ENCODE measurements at regions not wholly inside any gene's neighbourhood (a gene's known extent, or its start where the extent isn't known, plus 50 kb on each side); places are given as distances from the start of the nearest gene placed in this dataset.
"Not testable (repeated sequence)": the region's sequence is repeated elsewhere in the genome, so short reads cannot be mapped to it uniquely, and the experiment has no call there.

GRCh38 chr15:75100679-75101078 is 77.3 kb downstream of the PPCDC start:
- no peak for DNase-seq

- DNase-seq = peak; percentile 44 to 69
These were observed 81.6 kb downstream of the PPCDC start for GRCh38 chr15:75104804-75105557.

DNA sequence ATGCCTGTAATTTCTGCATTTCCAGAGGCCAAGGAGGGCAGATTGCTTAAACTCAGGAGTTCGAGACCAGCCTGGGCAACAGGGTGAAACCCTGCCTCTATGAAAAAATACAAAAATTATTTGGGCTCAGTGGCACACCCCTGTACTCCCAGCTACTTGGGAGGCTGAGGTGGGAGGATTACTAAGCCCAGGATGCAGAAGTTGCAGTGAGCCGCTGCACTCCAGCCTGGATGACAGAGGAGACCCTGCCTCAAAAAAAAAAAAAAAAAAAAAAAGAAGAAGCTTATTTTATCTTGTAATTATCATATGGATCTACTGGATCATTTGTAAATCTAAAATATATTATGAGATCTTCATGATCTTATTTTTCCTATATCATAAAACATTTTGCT is 84.1 kb downstream of the PPCDC start:
- DNase-seq = no peak

DNA sequence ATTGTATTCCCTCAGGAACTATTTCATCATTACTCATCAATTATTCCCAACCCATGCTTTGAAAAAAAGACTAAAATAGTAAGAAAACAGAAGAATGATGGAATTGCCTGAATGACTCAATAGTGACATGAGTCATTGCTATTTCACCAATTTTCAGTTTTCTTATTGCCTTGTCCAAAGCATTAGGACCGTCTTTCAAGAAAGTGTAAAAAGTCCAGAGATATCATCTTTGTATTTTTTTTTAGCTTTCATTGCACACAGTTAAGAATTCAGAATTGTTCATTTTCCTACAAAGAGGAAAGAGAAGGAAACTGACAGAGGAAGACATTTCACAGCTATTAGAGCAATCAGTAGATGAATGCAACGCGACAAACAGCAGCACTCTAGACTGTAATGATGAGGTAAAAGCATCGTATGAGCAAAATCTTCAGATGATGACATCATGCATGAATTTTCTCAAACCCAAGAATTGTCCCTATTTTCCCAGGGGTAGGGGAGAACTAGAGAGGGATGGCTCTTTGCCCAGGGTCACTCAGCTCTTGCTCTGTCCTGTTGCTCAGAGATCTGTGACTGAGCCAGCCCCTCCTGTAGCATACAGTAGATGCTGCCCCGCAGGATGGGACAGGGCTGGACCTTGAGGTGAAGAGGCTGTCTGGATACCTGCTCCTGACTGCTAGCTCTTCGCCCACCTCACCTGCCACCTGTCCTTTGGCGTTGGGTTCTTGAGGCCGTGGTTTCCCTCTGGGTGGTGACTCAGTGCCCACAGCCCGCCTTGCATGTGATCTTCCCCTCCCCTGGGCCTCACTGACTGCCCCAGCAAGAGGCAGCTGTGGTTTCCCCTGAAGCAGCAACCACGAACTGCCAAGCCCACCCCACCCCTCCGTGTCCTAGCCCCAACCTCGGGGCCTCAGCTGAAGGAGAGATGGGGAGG is 84.8 kb downstream of the PPCDC start:
- peak; percentile 50 to 81 for DNase-seq

DNA sequence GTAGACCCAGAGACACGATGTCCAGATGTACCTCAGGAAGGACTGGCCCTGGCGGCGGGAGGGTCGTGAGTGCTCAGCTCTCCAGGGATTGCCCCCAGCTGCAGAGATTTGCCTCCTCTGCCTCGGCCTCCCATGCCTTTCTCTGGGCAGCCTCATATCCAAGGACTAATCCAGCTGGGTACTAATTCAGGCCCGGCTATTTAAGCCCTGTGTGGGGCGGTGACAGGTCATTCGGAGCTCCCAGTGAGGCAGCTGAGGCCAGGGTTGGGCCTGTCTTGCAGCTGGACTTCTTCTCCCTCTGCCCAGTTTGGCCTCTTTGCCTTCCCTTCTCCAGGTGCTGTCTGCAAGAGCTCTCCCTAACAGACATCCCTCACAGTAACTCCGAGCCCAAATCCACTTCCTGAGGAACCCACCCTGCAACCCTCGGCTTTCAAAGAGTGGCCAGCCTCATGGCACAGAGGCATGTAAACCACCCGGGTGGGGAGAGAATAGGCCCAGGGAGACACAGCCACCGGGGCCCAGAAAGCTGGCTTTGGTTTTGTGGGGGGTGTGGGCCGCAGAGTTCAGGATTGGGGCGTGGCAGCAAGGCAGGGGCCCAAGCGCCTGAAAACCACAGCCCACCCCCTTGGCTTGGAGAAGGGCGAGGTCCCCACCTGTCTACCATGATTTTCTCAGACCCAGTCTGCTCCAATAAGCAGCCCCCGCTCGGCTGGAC is 85.8 kb downstream of the PPCDC start:
- DNase-seq = no peak

GRCh38 chr15:75109736-75110130 is 86.3 kb downstream of the PPCDC start:
- no peak for DNase-seq

- no peak for DNase-seq
These were observed 89.0 kb downstream of the PPCDC start for GRCh38 chr15:75112278-75112847.

- peak in 1 of 2 donors; percentile 38 for DNase-seq
These were observed 88.7 kb upstream of the C15orf39 start for GRCh38 chr15:75112848-75113492.

DNA sequence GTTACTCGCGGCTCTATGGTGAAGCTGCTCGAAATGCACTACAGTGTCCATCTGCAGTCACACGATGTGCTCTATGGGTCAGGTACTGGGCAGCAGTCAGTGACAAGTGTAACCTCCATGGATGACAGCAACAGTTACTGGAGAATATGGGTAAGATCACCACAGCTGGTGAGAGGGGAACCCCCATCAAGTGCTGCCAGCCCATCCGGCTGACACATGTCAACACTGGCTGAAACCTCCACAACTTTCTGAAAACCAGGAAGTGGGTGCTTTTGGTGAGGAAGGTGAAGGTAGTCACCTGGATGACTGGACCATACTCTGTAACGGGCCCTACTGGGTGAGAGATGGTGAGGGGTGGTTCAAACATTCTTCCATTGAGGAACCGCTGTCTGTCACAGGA is 87.4 kb upstream of the C15orf39 start:
- no peak for DNase-seq

DNA sequence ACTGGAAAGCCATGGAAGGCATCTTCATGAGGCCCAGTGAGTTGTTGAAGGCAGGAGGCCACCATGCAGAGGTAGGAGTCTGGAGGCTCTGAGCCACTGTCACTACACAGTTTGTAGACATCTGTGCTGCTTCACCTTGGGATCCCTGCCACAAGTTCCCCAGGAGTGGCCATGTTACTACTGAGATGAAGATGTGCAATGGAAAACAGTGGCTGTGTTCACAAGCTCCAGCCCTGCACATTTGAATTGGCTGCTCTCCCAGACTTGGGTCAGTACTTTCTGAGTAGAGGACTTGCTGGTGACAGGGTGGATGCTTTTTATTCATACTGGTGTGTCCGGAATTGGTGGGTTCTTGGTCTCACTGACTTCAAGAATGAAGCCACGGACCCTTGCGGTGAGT is 86.9 kb upstream of the C15orf39 start:
- no peak for DNase-seq

DNA sequence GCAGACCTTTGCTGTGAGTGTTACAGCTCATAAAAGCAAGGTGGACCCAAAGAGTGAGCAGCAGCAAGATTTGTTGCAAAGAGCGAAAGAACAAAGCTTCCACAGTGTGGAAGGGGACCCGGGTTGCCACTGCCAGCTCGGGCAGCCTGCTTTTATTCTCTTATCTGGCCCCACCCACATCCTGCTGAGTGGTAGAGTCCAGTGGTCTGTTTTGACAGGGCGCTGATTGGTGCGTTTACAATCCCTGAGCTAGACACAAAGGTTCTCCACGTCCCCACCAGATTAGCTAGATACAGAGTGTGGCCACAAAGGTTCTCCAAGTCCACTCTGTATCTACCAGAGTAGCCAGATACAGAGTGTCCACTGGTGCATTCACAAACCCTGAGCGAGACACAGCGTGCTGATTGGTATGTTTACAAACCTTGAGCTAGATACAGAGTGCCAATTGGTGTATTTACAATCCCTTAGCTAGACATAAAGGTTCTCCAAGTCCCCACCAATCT is 86.2 kb upstream of the C15orf39 start:
- not testable (repeated sequence) for DNase-seq

DNA sequence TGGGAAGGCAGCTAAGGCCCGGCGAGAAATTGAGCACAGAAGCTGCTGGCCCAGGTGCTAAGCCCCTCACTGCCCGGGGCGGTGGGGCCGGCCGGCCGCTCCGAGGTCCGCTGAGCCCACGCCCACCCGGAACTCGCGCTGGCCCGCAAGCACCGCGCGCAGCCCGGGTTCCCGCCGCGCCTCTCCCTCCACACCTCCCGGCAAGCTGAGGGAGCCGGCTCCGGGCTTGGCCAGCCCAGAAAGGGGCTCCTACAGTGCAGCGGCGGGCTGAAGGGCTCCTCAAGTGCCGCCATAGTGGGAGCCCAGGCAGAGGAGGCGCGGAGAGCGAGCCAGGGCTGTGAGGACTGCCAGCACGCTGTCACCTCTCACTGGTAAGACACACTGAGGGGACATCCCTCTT is 85.5 kb upstream of the C15orf39 start:
- DNase-seq = not testable (repeated sequence)

DNA sequence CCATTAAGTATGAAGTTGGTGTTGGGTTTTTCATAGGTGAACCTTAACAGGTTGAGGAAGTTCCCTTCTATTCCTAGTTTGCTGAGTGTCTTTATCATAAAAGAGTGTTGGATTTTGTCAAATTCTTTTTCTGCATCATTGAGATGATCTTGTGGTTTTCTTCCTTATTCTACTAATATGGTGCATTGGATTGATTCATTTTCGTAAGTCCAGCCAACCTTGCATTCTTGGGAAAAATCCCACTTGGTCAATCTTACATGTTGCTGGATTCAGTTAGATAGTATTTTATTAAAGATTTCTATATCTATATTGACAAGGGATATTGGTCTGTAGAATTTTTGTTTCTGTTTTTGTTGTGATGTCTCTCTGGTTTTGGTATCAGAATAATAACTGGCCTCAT is 83.7 kb upstream of the C15orf39 start:
- no peak for DNase-seq

DNA sequence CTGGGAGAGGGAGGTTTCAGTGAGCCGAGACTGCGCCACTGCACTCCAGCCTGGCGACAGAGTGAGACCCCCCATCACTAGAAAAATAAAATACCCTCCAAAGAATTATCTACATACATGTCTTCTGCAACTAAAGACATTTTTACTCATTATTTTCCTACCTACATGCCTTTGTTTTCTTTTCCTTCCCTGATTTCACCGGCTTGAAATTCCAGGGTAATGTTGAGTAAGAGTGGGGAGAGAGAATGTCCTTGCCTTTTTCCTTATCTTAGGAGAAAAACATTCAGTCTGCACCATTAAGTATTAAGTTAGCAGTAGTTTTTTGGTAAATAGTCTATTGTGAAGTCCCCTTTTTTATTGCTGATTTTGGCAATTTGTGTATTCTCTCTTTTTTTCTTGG is 82.4 kb upstream of the C15orf39 start:
- not testable (repeated sequence) for DNase-seq

DNA sequence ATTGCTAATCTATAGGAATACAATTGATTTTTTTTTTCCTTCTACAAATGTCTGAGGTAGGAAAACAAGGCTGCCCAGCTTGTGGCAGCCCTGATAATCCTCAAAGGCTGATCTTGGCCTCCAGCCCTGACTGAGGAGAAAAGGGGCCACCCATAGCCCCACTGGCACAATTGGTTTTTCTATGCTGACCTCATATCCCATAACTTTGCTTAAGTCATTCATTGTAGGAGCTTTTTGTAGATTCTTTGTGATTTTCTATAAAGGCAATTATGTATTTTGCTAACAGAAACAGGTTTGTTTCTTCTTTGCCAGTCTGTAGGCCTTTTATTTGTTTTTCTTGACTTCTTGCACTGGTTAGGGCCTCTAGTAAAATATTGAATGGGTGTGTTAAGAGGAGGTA is 80.2 kb upstream of the C15orf39 start:
- DNase-seq = no peak

- DNase-seq = no peak
These were observed 78.3 kb upstream of the C15orf39 start for GRCh38 chr15:75123395-75123794.

DNA sequence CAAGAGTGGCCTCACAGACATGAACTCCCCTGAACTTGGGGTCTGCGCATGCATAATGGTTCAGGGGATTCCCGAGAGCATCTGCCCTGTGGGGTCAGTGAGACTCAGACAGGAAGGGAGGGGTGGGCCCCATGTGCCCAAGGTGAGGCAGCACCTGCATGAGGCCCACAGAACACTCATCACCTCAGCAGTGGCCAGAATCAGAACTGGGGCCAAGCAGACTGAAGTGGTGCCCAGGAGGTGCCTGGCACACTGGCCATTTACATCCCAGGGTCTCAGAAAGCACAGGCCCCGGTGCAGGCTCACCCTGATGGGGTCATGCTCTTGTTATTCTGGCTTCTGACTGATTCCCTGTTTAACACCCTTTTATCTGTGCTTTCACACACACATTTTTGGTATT is 77.4 kb upstream of the C15orf39 start:
- not testable (repeated sequence) for DNase-seq

- DNase-seq = no peak
These were observed 75.7 kb upstream of the C15orf39 start for GRCh38 chr15:75125935-75126334.

GRCh38 chr15:75126864-75127580 is 74.7 kb upstream of the C15orf39 start:
- DNase-seq = no peak

DNA sequence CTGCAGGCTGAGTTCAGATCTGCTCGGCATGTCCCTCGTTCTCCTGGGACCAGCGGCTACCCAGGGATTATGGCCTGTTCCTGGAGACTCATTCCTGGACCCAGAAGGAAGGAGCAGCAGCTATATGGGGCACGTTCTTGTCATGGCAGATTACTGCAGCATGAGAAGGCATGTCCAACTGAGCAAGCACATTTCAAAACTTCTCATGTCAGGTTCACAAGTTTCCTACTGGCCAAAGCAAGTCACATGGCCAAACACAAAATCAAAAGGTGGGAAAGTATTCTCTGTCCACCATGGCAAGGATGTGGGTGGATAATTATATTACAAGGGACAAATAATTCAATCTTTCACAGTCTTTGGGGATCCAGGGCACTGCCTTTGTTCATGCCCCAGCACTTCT is 71.9 kb upstream of the C15orf39 start:
- no peak for DNase-seq

DNA sequence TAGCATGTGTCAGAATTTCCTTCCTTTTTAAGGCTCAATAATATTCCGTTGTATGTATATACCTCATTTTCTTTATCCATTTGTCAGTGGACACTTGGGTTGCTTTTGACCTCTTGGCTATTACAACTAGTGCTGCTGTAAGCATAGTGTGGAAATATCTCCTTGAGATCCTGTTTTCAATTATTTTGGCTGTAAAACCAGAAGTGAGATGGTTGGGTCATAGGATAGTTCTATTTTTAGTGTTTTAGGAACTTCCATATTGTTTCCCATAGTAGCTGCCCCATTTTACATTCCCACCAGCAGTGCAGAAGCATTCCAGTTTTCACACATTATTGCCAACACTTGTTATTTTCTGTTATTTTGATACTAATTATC is 70.4 kb upstream of the C15orf39 start:
- no peak for DNase-seq

DNA sequence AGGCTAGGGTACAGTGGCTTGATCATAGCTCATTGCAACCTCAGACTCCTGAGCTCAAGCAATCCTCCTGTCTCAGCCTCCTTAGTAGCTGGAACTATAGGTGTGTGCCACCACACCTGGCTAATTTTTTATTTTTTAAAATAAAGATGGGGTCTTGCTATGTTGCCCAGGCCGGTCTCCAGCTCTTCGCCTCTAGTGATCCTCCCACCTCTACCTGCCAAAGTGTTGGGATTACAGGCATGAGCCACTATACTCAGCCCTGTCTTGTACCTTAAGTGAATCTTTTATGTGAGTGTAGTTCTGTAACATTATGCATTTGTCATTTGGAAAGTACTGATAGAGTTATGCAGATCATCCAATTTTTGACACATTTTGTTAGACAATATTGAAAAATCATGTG is 66.9 kb upstream of the C15orf39 start:
- DNase-seq = no peak

Measured in CD4-positive, alpha-beta T cell treated with Interleukin-1 beta for 1 hour (primary cell).